IPS-18c (cell line): ENCODE measurements at regions not wholly inside any gene's neighbourhood (a gene's known extent, or its start where the extent isn't known, plus 50 kb on each side); places are given as distances from the start of the nearest gene placed in this dataset.
"Not testable (repeated sequence)": the region's sequence is repeated elsewhere in the genome, so short reads cannot be mapped to it uniquely, and the experiment has no call there.

Source experiments
- H3K4me3 ChIP-seq: 2 replicates; pipeline ENCODE4 v1.7.0; 2013; ENCODE audit warnings: low read depth, mild to moderate bottlenecking, low read length, moderate library complexity; ENCODE audit not compliant: insufficient read depth
- H3K9me3 ChIP-seq: one replicate; pipeline ENCODE4 v1.6.1; 2013; ENCODE audit warnings: mild to moderate bottlenecking, low read length, moderate library complexity; ENCODE audit not compliant: control insufficient read depth, insufficient read depth

DNA sequence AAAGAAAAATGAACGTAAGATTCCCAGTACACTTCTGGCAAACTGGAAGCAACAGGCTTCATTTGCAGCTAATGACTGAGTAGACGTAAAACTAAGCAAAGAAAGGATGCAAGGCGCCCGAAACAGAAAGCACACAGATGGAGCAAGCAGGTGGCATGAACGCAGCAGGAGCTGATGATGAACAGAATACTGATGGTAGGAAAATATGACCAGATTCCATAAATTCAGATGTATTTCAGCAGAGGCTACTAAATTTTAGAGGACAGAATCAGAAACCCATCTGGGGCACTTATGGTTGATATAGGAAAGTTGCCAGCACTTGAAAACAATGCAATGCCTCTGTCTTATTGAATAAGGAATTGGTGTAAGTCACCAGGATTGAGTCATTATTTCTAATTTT, 658.7 kb upstream of the LINC00305 start:
- Histone ChIP-seq H3K9me3 (peaks cover 2% of the 10 kb centered on the region), H3K4me3 (no peak overlapping the region)

GRCh38 chr18:64806691-64807090, 657.8 kb upstream of the LINC00305 start:
- H3K9me3 ChIP-seq: no peaks in the 10 kb centered on the region
- H3K4me3 ChIP-seq: no peak overlapping the region

DNA sequence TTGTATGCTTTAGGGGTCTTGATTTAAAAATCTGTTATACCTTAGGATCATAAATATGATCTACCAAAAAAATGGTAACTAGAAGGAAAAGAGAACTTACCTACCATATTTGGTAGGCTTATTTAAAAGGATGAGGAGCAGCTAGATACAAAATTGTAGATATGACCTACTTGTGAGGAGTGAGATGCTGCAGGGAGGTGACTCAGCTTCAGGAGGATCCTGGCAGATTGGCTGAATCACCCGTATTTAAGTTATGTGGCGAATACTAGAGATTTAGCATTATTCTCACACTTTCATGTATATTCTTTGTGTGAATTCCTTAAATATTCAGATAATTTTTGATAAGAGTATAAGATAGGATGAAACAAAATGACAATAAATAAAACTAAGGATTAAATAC, 657.3 kb upstream of the LINC00305 start:
- Histone ChIP-seq H3K9me3 (no peaks in the 10 kb centered on the region), H3K4me3 (no peak overlapping the region)

DNA sequence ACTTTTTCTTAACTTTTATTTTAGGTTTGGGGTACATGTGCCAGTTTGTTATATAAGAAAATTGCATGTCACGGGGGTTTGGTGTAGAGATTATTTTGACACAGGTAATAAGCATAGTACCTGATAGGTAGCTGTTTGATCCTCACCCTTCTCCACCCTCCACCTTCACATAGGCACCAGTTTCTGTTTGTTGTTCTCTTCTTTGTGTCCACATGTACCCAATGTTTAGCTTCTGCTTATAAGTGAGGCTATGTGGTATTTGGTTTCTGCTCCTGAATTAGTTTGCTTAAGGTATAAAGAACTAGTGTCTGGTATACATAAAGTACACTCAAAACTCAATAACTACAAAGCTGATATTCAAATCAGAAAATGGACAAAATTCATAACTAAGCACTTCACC, 654.6 kb upstream of the LINC00305 start:
- Histone ChIP-seq H3K4me3 (no peak overlapping the region), H3K9me3 (no peaks in the 10 kb centered on the region)

- no peak overlapping the region for H3K4me3 ChIP-seq
- no peaks in the 10 kb centered on the region for H3K9me3 ChIP-seq
Observed at GRCh38 chr18:64800151-64800550, 651.3 kb upstream of the LINC00305 start.

GRCh38 chr18:64799376-64799775, 650.5 kb upstream of the LINC00305 start:
- Histone ChIP-seq H3K9me3 (no peaks in the 10 kb centered on the region), H3K4me3 (no peak overlapping the region)

DNA sequence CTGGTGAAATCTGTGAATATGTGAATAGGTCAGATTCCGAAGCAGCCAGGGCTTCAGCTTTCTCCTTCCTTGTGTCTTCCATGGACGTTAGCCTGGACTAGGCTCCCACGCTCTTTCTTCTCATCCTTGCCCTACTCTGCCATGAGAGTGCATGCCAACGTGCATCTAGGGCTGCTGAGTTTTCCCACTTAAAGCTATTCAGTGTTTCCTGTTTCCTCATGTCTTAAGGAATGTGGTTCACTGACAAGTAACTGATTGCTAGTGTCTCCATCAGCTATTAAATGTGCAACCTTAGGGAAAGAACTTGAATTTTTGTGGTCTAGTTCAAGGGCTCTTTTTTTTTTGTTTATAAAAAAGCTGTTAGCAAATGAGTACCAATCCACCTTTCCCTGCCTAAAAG, 642.3 kb upstream of the LINC00305 start:
- H3K9me3 ChIP-seq: no peaks in the 10 kb centered on the region
- no peak overlapping the region for H3K4me3 ChIP-seq

- H3K4me3 ChIP-seq: no peak overlapping the region
- no peaks in the 10 kb centered on the region for H3K9me3 ChIP-seq
Observed at GRCh38 chr18:64785686-64786085, 636.8 kb upstream of the LINC00305 start.

GRCh38 chr18:64777556-64777955, 628.7 kb upstream of the LINC00305 start:
- no peak overlapping the region for H3K4me3 ChIP-seq
- no peaks in the 10 kb centered on the region for H3K9me3 ChIP-seq

GRCh38 chr18:64765908-64766307, 617.0 kb upstream of the LINC00305 start:
- H3K4me3 ChIP-seq: no peak overlapping the region
- no peaks in the 10 kb centered on the region for H3K9me3 ChIP-seq

GRCh38 chr18:64752707-64753106, 603.8 kb upstream of the LINC00305 start:
- Histone ChIP-seq H3K9me3 (no peaks in the 10 kb centered on the region), H3K4me3 (no peak overlapping the region)

- H3K9me3 ChIP-seq: no peaks in the 10 kb centered on the region
- H3K4me3 ChIP-seq: no peak overlapping the region
Observed at GRCh38 chr18:64749884-64750283, 601.0 kb upstream of the LINC00305 start.

GRCh38 chr18:64747803-64748202, 598.9 kb upstream of the LINC00305 start:
- Histone ChIP-seq H3K4me3 (no peak overlapping the region), H3K9me3 (no peaks in the 10 kb centered on the region)

DNA sequence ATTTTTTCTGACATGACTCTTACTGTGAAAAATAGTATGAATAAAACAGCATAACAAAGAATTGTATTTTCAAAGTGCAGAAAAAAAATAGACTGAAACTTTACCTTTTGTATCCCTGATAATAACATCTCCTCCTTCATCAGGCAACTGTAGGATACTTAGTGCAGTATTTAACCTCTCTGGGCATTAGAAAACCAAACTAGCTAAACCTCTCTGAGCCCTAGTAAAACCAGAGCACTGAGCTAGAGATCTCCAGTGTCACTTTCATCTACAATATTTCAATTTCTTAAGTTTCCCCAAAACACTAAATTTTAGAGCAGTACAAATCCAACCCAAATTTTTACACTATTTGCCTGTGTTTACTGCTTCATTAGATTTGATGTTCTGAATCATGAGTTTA, 594.0 kb upstream of the LINC00305 start:
- no peak overlapping the region for H3K4me3 ChIP-seq

DNA sequence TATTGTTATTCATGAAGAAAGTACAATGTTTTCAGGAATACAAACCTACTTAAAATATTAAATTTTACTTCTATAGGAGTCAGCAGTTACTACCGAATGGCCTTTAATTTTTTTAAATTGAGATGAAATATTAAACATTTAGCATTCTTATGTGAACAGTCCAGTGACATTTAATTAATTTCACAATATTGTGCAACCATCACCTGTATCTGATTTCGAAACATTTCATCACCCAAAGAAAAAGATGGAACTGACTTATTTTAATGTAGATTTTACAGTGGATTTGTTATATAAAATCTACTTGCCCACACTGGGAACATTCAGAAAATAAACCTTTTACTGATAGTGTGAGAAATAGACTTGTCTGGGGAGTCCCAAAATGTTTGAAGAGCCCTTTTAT, 585.2 kb upstream of the LINC00305 start:
- Histone ChIP-seq H3K4me3 (no peak overlapping the region), H3K9me3 (no peaks in the 10 kb centered on the region)

More for the DNA sequence above, 594.0 kb upstream of the LINC00305 start:
- H3K9me3 ChIP-seq: no peaks in the 10 kb centered on the region

DNA sequence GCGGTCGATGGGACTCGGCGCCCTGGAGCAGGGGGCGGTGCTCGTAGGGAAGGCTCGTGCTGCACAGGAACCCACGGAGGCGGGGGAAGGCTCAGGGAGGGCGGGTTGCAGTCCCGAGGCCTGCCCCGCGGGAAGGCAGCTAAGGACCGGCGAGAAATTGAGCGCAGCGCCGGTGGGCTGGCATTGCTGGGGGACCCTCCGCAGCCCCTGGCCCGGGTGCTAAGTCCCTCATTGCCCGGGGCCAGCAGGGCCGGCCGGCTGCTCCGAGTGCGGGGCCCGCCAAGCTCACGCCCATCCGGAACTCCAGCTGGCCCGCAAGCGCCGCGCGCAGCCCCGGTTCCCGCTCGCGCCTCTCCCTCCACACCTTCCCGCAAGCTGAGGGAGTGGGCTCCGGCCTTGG, 576.8 kb upstream of the LINC00305 start:
- H3K9me3 ChIP-seq: not testable (repeated sequence)
- peak overlapping the region; percentile 37 for H3K4me3 ChIP-seq

DNA sequence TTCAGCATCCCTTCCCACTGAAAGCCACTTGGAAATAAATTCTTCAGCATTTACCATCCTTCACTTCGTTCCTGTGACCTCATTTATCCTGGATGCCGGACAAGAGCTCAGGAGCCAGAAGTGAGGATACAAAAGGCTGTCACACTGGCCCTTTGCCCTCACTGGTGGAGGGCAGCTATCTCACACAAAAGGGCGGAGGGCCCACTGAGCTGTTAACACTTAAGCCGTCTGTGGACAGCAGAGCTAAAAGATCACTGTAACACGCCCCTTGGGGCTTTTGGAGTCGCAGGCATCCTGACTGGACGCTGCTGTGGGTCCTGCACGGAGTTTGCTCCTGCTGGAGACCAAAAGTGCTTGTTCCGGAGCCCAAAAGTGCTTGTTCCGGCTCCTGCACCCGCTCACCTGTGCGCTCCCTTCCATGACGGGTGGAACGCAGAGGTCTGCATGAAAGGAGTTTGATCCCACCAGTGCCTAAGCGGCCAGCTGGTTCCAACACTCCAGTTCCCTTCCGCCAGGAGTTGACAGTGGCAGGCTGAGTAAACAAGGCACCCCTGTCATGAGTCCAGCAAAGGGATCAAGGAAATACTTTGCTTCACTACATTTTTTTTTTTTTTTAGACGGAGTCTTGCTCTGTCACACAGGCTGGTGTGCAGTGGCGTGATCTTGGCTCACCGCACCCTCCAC, 572.0 kb upstream of the LINC00305 start:
- H3K4me3 ChIP-seq: no peak overlapping the region
- no peaks in the 10 kb centered on the region for H3K9me3 ChIP-seq

- no peak overlapping the region for H3K4me3 ChIP-seq
- H3K9me3 ChIP-seq: no peaks in the 10 kb centered on the region
Observed at GRCh38 chr18:64718808-64719207, 569.9 kb upstream of the LINC00305 start.

- H3K4me3 ChIP-seq: no peak overlapping the region
- no peaks in the 10 kb centered on the region for H3K9me3 ChIP-seq
Observed at GRCh38 chr18:64717026-64717425, 568.1 kb upstream of the LINC00305 start.
